ENCODE measurements at regions not wholly inside any gene's neighbourhood (a gene's known extent, or its start where the extent isn't known, plus 50 kb on each side); places are given as distances from the start of the nearest gene placed in this dataset.

DNA sequence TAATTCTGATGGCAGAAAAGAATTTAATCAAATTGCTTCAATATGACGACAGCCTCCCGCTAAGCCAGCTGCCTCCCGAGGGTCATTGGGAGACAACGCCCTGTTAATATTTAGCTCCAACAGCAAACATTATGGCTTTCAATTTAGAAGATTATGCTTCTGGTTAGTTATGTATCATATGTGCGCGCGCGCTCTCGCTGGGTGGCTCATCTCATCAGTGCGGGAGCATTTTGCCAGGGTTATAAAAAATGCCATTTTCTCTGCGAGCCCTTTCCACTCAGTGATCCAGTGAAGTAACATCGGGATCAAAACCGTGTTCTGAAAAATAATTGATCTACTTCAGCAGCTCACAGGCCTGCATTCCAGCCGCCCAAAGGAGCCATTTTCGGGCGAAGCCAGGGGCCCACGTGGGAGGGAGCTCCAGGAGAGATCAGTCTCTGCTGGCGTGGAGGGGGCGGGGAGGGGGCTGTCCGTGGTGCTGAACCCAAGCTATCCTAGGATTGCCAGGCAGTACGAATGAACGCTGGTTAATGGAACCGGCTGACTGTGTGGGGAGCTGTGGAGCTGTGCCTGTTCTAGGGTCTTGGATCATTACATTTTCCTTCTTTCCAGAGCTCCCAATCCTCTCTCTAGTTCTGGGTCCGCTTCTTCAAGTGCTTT is 219.1 kb upstream of the ZC3H12A start:
- no peak overlapping the region for H3K4me3 ChIP-seq (ENCODE audit: low read length in 2 of 2)
- H3K9me3 ChIP-seq (ENCODE audit: control insufficient read depth in 2 of 2, low read length in 2 of 2), result no peaks in the 10 kb centered on the region
- peaks cover 22 to 34% of the 10 kb centered on the region in 2 donors for H3K27me3 ChIP-seq (ENCODE audit: control insufficient read depth in 1 of 2, insufficient read depth in 2 of 2, low read length in 2 of 2)
- no peak overlapping the region for H3K9ac ChIP-seq (ENCODE audit: low read length in 2 of 2)
- no peaks in the 10 kb centered on the region for H3K36me3 ChIP-seq (ENCODE audit: control insufficient read depth in 2 of 2, insufficient read depth in 2 of 2, low read length in 2 of 2)
- no peak overlapping the region for H3K27ac ChIP-seq (ENCODE audit: low read length)
- no peaks in the 10 kb centered on the region for H3K4me1 ChIP-seq (ENCODE audit: control insufficient read depth, insufficient read depth, low read length)

DNA sequence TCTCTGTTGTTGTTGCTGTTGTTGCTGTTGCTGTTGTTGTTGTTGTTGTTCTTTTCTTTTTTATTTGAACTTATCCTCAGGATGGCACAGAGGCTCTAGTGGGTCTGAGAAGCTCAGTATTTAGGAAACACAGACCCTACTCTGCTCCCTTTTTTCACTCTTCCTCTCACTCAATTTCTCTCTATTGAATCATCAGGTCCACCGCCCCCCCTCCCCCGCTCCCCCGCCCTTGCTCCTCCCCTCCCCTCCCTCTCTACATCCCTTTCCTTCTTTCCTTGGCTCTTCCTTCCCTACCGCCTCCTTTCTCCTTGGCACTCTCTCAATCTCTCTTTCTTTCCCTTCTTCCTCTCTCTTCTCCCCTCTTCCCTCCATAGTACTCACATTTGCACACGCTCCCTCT is 218.5 kb upstream of the ZC3H12A start:
- Histone ChIP-seq H3K27ac (ENCODE audit: low read length) (no peak overlapping the region), H3K36me3 (ENCODE audit: control insufficient read depth in 2 of 2, insufficient read depth in 2 of 2, low read length in 2 of 2) (no peaks in the 10 kb centered on the region), H3K4me3 (ENCODE audit: low read length in 2 of 2) (no peak overlapping the region), H3K9me3 (ENCODE audit: control insufficient read depth in 2 of 2, low read length in 2 of 2) (no peaks in the 10 kb centered on the region), H3K9ac (ENCODE audit: low read length in 2 of 2) (no peak overlapping the region), H3K4me1 (ENCODE audit: control insufficient read depth, insufficient read depth, low read length) (no peaks in the 10 kb centered on the region), H3K27me3 (ENCODE audit: control insufficient read depth in 1 of 2, insufficient read depth in 2 of 2, low read length in 2 of 2) (peaks cover 23 to 34% of the 10 kb centered on the region in 2 donors)

DNA sequence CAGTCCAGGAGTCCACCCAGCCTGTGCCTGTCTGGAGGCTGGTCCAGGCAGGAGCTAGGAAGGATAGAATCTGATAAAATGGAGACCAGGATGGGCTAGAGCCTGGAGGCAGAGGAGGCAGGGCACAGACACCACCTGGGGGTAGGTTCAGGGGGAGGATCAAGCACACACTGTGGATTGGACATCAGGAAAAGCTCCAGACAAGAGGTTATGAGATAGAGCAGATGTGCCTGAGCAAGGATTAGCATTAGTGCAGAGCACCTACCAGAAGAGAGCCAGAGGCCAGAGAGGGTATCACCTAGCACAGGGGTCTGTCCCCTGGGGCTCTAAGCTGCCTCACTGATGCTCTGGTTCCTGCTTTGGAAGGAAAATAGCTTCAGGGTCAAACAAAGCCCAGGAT is 216.7 kb upstream of the ZC3H12A start:
- no peak overlapping the region for H3K4me3 ChIP-seq (ENCODE audit: low read length in 2 of 2)
- no peak overlapping the region for H3K9ac ChIP-seq (ENCODE audit: low read length in 2 of 2)
- H3K4me1 ChIP-seq (ENCODE audit: control insufficient read depth, insufficient read depth, low read length), result no peaks in the 10 kb centered on the region
- peaks cover 23 to 32% of the 10 kb centered on the region in 2 donors for H3K27me3 ChIP-seq (ENCODE audit: control insufficient read depth in 1 of 2, insufficient read depth in 2 of 2, low read length in 2 of 2)
- no peaks in the 10 kb centered on the region for H3K9me3 ChIP-seq (ENCODE audit: control insufficient read depth in 2 of 2, low read length in 2 of 2)
- H3K36me3 ChIP-seq (ENCODE audit: control insufficient read depth in 2 of 2, insufficient read depth in 2 of 2, low read length in 2 of 2), result no peaks in the 10 kb centered on the region
- H3K27ac ChIP-seq (ENCODE audit: low read length), result no peak overlapping the region

DNA sequence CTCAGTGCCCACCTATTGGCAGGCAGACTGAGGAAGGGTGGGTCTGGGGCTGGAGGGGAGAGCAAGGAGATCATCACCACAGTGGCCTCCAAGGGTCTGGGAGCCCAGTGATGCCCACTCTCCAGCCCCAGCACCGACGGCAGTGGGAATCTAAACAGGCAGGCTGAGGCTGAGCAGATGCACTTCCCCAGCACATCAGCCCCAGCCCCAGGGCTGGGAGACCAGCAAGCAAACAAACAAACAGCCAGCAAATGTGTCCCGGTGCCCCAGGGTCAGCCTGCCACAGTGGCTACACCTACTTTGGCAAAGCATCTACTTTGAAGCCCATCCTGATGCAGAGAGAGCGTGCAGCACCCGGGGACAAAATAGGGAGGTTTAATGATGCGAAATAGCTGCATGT is 216.3 kb upstream of the ZC3H12A start:
- peaks cover 23 to 32% of the 10 kb centered on the region in 2 donors for H3K27me3 ChIP-seq (ENCODE audit: control insufficient read depth in 1 of 2, insufficient read depth in 2 of 2, low read length in 2 of 2)
- H3K9me3 ChIP-seq (ENCODE audit: control insufficient read depth in 2 of 2, low read length in 2 of 2), result no peaks in the 10 kb centered on the region
- H3K27ac ChIP-seq (ENCODE audit: low read length), result no peak overlapping the region
- no peaks in the 10 kb centered on the region for H3K36me3 ChIP-seq (ENCODE audit: control insufficient read depth in 2 of 2, insufficient read depth in 2 of 2, low read length in 2 of 2)
- H3K9ac ChIP-seq (ENCODE audit: low read length in 2 of 2), result no peak overlapping the region
- H3K4me3 ChIP-seq (ENCODE audit: low read length in 2 of 2), result no peak overlapping the region
- H3K4me1 ChIP-seq (ENCODE audit: control insufficient read depth, insufficient read depth, low read length), result no peaks in the 10 kb centered on the region

DNA sequence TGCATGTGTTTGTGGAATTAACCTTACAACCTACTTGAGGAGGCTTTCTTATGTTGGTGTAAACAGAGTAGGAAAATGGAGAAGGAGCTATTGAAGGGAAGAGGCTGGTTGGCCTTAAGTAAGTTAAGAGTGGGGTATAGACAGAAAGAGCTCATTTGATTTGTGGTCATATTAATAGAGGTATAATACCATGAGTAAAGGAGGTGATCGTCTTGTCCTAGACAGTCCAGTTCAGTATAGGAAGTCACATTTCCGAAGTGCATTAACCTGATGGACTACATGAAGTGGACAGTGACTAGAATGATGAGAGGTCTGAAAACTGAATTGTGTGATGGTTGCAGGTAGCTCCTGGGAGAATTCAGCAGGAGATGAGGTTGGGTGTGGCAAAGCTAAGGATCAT is 215.4 kb upstream of the ZC3H12A start:
- H3K27me3 ChIP-seq (ENCODE audit: control insufficient read depth in 1 of 2, insufficient read depth in 2 of 2, low read length in 2 of 2), result peaks cover 23 to 32% of the 10 kb centered on the region in 2 donors
- no peak overlapping the region for H3K4me3 ChIP-seq (ENCODE audit: low read length in 2 of 2)
- H3K9ac ChIP-seq (ENCODE audit: low read length in 2 of 2), result no peak overlapping the region
- peaks cover 5 to 7% of the 10 kb centered on the region in 2 donors for H3K9me3 ChIP-seq (ENCODE audit: control insufficient read depth in 2 of 2, low read length in 2 of 2)
- no peak overlapping the region for H3K27ac ChIP-seq (ENCODE audit: low read length)
- H3K36me3 ChIP-seq (ENCODE audit: control insufficient read depth in 2 of 2, insufficient read depth in 2 of 2, low read length in 2 of 2), result no peaks in the 10 kb centered on the region
- H3K4me1 ChIP-seq (ENCODE audit: control insufficient read depth, insufficient read depth, low read length), result no peaks in the 10 kb centered on the region

DNA sequence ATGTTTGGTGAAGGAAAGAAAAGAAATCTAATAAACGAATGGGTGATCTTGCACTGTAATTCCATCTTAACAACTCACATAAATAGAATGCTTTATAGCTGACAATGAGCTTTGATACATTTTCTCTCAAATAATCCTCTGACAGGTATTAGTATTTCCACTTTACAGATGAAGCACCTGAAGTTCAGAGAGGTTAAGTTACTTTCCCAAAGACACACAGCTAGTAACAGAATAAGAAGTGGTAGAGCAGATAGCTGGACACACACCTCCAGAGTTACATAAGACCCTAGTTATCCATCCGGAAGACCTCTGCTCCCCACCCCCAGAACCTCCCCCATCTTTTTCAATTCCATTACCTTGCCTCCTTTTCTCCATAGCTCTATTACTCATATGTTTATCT is 213.3 kb upstream of the ZC3H12A start:
- Histone ChIP-seq H3K9me3 (ENCODE audit: control insufficient read depth in 2 of 2, low read length in 2 of 2) (peaks cover 7 to 8% of the 10 kb centered on the region in 2 donors), H3K9ac (ENCODE audit: low read length in 2 of 2) (no peak overlapping the region), H3K27me3 (ENCODE audit: control insufficient read depth in 1 of 2, insufficient read depth in 2 of 2, low read length in 2 of 2) (peaks cover 20 to 38% of the 10 kb centered on the region in 2 donors), H3K36me3 (ENCODE audit: control insufficient read depth in 2 of 2, insufficient read depth in 2 of 2, low read length in 2 of 2) (no peaks in the 10 kb centered on the region), H3K4me1 (ENCODE audit: control insufficient read depth, insufficient read depth, low read length) (no peaks in the 10 kb centered on the region), H3K27ac (ENCODE audit: low read length) (no peak overlapping the region), H3K4me3 (ENCODE audit: low read length in 2 of 2) (no peak overlapping the region)

DNA sequence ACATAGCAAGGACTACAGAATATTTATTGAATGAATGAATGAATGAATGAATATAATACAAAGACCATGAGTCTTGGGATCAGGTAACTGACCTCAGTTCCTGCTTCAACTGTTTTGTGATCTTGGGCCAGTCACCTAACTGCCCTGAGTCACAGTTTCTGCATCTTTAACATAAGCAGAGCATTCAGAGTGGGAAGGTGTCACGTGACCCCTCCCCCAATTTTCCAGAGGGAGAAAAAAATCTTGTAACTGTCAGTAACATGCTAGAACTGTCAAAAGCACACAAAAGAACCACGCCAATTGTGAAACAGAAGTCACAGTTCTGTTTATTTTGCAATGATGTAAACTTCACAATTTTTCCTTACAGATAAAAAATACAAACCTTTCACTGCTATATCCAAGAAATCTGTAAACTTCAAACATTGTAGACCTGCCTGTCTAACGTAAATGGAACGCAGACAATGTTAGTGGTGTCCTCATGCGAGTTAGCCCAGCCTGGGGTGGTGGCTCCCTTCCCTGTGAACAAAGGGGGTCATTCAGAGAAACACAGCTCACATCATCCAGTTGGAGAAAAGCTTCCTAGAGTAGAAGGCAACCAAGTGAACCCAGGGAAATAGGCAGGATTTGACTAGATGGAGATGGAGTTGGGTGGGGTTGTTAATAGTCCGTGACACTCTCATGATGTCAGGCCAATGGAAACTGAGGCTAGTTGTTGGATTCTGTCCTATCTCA is 211.8 kb upstream of the ZC3H12A start:
- Histone ChIP-seq H3K9me3 (ENCODE audit: control insufficient read depth in 2 of 2, low read length in 2 of 2) (peaks cover 7 to 8% of the 10 kb centered on the region in 2 donors), H3K27ac (ENCODE audit: low read length) (no peak overlapping the region), H3K4me3 (ENCODE audit: low read length in 2 of 2) (no peak overlapping the region), H3K9ac (ENCODE audit: low read length in 2 of 2) (no peak overlapping the region), H3K27me3 (ENCODE audit: control insufficient read depth in 1 of 2, insufficient read depth in 2 of 2, low read length in 2 of 2) (peaks cover 16 to 28% of the 10 kb centered on the region in 2 donors), H3K36me3 (ENCODE audit: control insufficient read depth in 2 of 2, insufficient read depth in 2 of 2, low read length in 2 of 2) (no peaks in the 10 kb centered on the region), H3K4me1 (ENCODE audit: control insufficient read depth, insufficient read depth, low read length) (no peaks in the 10 kb centered on the region)

DNA sequence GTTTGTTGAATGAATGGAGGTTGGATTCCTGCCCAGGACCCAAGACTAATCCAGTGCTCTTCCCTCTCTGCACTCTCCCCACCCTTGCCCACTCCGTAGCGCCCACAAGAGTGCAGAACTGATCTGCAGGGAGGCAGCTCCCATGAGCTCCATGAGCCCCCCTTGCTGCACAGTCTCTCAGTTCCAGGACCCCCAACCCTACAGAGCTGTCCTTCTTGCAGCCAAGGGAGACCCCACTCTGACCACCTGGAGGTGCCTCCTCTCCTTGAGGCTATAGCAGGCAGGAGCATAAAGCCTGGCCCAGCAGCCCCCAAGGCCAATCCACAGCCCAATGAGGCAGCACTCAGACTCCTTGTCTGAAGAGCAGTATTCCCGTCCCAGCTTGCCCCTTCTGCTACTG is 209.2 kb upstream of the ZC3H12A start:
- Histone ChIP-seq H3K36me3 (ENCODE audit: control insufficient read depth in 2 of 2, insufficient read depth in 2 of 2, low read length in 2 of 2) (no peaks in the 10 kb centered on the region), H3K9me3 (ENCODE audit: control insufficient read depth in 2 of 2, low read length in 2 of 2) (peaks cover 7 to 8% of the 10 kb centered on the region in 2 donors), H3K27ac (ENCODE audit: low read length) (no peak overlapping the region), H3K27me3 (ENCODE audit: control insufficient read depth in 1 of 2, insufficient read depth in 2 of 2, low read length in 2 of 2) (peaks cover 5 to 12% of the 10 kb centered on the region in 2 donors), H3K4me3 (ENCODE audit: low read length in 2 of 2) (no peak overlapping the region), H3K9ac (ENCODE audit: low read length in 2 of 2) (no peak overlapping the region), H3K4me1 (ENCODE audit: control insufficient read depth, insufficient read depth, low read length) (no peaks in the 10 kb centered on the region)

DNA sequence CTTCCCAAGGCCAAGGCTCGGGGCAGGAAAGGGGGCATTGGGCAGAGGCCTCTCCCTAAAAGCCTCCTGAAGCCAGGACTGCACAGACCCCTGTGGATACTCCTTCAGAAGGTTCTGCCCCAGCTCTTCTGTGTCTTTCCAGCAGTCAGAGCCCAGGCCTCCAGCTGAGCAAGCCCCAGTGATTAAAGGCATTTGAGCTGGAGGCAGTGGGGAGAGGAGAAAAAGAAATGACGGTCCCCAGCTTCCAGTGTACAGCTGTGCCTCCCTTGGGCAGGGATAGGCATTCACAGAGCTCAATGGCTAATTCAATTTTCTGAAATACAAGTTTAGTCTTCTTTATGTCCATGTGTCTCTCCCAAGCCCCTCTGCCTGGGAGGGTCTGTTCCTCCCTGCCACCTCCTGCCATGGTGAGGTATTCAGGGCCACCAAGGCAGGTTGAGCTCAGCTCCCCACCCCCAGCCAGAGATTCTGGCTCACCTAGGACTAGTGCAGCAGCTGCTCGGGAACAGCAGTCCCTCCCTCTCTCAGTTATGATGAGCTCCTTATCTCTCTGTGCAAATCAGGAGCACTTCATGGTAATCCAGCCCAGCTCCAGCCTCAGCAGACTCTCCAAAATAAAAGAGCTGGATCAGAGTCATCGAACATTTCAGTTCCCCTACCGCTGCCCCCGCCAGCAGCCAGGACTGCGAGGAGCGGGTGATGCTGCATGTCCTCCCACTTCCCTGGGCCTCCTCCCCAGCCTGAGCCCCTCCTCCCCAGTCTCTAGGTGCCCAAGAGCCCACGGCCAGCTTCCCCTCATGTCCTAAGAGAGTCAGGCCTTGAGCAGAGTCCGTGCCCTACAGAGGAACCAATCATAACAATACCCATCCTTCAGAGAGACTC is 208.4 kb upstream of the ZC3H12A start:
- no peaks in the 10 kb centered on the region for H3K4me1 ChIP-seq (ENCODE audit: control insufficient read depth, insufficient read depth, low read length)
- H3K27ac ChIP-seq (ENCODE audit: low read length), result no peak overlapping the region
- peaks cover 7 to 8% of the 10 kb centered on the region in 2 donors for H3K9me3 ChIP-seq (ENCODE audit: control insufficient read depth in 2 of 2, low read length in 2 of 2)
- no peak overlapping the region for H3K4me3 ChIP-seq (ENCODE audit: low read length in 2 of 2)
- H3K9ac ChIP-seq (ENCODE audit: low read length in 2 of 2), result no peak overlapping the region
- no peaks in the 10 kb centered on the region for H3K36me3 ChIP-seq (ENCODE audit: control insufficient read depth in 2 of 2, insufficient read depth in 2 of 2, low read length in 2 of 2)
- H3K27me3 ChIP-seq (ENCODE audit: control insufficient read depth in 1 of 2, insufficient read depth in 2 of 2, low read length in 2 of 2), result peaks cover 2 to 12% of the 10 kb centered on the region in 2 donors

DNA sequence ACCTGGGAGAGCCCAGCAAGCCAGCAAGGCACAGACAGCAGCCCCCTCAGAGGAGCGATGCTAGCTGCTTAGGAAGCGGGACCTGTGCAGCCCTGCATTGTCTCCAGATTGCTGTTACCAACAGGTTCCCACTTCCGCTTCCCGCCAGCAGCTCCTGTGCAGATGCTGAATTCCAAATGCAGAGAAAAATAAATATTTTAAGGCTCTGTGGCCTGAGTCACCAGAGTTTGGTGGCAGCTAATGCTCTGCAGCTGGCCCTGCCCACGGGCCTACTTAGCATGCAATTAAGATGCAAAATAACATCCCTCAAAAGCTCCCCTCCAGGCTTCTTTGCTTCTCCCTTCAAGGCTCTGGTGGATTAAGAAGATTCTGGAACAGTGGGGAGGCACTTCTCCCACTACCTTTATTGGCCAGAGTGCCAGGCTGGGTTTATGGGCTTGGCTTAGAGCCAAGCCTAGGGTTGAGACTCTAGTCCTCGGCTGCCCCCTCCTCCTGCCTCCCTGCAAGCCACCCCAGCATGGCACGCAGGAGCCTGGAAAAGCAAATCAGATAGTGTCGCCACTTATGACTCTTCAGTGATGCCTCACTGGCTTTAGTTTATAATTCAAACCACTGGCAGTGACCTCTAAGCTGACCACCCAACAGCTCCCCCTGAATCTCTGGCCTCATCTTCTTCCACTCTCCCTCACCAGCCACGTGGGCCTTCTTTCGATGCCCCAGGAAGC is 207.1 kb upstream of the ZC3H12A start:
- Histone ChIP-seq H3K27me3 (ENCODE audit: control insufficient read depth in 1 of 2, insufficient read depth in 2 of 2, low read length in 2 of 2) (peaks cover 2 to 13% of the 10 kb centered on the region in 2 donors), H3K9ac (ENCODE audit: low read length in 2 of 2) (no peak overlapping the region), H3K27ac (ENCODE audit: low read length) (no peak overlapping the region), H3K4me1 (ENCODE audit: control insufficient read depth, insufficient read depth, low read length) (no peaks in the 10 kb centered on the region), H3K9me3 (ENCODE audit: control insufficient read depth in 2 of 2, low read length in 2 of 2) (peaks cover 7 to 8% of the 10 kb centered on the region in 2 donors), H3K4me3 (ENCODE audit: low read length in 2 of 2) (no peak overlapping the region), H3K36me3 (ENCODE audit: control insufficient read depth in 2 of 2, insufficient read depth in 2 of 2, low read length in 2 of 2) (no peaks in the 10 kb centered on the region)
